ENCODE measurements at regions not wholly inside any gene's neighbourhood (a gene's known extent, or its start where the extent isn't known, plus 50 kb on each side); places are given as distances from the start of the nearest gene placed in this dataset.
"Not testable (repeated sequence)": the region's sequence is repeated elsewhere in the genome, so short reads cannot be mapped to it uniquely, and the experiment has no call there.

DNA sequence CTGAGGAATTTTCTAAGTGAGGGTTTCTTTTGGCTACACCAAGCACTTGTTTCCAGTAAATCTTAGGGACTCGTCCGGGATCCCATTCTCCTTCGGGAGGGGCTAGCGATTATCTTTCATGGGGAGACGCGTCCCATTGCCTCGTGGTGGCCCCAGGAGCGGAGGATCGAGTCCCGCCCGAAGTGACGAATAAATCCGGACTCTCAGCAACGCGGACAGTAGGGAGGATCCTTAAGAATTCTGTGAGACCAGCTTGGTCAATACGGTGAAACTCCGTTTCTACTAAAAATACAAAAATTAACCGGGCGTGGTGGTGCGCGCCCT lies 69.1 kb upstream of the PRSS16 start:
- H3K4me3 ChIP-seq (ENCODE audit: low read depth in 1 of 2, low read length in 2 of 2) = peak overlapping the region; percentile 94 to 99
- peak overlapping the region; percentile 87 to 98 for H3K9ac ChIP-seq (ENCODE audit: low read depth in 1 of 2, low read length in 2 of 2)
- no peak overlapping the region for H3K27ac ChIP-seq (ENCODE audit: low read depth, low read length)
- H3K4me1 ChIP-seq (ENCODE audit: control insufficient read depth in 1 of 2, insufficient read depth in 2 of 2, low read length in 2 of 2) = peaks cover 0 to 10% of the 10 kb centered on the region in 2 donors
- no peaks in the 10 kb centered on the region for H3K9me3 ChIP-seq (ENCODE audit: control insufficient read depth in 1 of 2, low read length in 2 of 2)
- H3K27me3 ChIP-seq (ENCODE audit: control insufficient read depth in 1 of 2, insufficient read depth in 2 of 2, low read length in 2 of 2) = no peaks in the 10 kb centered on the region
- no peaks in the 10 kb centered on the region for H3K36me3 ChIP-seq (ENCODE audit: control insufficient read depth in 1 of 2, insufficient read depth in 2 of 2, low read length in 2 of 2)

DNA sequence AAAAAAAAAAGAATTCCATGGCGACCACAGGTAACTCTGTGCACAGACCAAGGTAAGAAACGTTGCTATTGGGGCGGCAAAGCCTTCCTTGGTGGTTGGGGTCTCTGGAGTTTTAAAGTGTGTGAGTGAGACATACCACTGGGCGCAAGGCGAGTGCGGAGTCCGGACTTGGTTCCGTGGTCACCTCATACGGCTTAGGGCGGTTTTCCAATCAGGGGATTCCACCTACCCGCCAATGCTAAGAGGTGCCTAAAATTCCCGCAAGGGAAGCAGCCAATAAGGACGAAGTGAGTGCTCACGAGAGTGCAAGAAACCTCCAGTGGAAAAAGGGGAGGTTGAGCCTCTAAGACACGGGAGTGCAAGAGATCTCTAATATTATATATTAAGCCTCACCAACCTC lies 68.6 kb upstream of the PRSS16 start:
- Histone ChIP-seq H3K36me3 (ENCODE audit: control insufficient read depth in 1 of 2, insufficient read depth in 2 of 2, low read length in 2 of 2) (no peaks in the 10 kb centered on the region), H3K9ac (ENCODE audit: low read depth in 1 of 2, low read length in 2 of 2) (no peak overlapping the region), H3K9me3 (ENCODE audit: control insufficient read depth in 1 of 2, low read length in 2 of 2) (no peaks in the 10 kb centered on the region), H3K4me3 (ENCODE audit: low read depth in 1 of 2, low read length in 2 of 2) (peak overlapping the region; percentile 94 to 99), H3K4me1 (ENCODE audit: control insufficient read depth in 1 of 2, insufficient read depth in 2 of 2, low read length in 2 of 2) (peaks cover 0 to 10% of the 10 kb centered on the region in 2 donors), H3K27me3 (ENCODE audit: control insufficient read depth in 1 of 2, insufficient read depth in 2 of 2, low read length in 2 of 2) (no peaks in the 10 kb centered on the region), H3K27ac (ENCODE audit: low read depth, low read length) (no peak overlapping the region)

DNA sequence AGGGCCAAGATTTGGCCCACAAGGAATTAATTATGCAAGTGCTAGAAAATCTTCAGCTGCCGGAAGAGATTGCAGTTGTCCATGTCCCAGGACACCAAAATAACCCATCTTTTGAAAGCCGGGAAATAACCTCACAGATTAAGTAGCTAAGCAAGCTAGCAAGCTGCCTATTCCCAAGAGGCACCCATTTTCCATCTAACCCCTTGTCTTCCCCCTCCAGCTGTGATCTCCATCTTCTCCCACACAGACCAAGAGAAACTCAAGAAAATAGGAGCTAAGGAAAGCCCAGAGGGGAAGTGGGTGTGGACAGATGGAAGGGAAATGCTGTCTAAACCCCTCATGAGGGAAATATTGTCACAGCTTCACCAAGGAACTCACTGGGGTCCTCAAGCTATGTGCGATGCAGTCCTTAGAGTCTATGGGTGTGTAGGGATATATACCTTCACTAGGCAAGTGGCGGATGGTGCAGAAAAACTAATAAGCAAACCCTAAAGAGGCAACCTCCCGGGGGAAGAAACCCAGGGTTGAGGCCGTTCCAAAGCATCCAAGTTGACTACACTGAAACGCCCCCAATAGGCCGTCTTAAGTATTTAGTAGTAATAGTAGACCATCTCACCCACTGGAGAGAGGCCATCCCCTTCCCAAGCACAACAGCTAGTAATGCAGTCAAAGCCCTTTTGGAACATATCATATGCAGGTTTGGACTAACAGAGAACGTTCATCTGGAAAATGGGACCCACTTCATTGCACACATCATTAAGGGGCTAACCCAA lies 64.3 kb upstream of the PRSS16 start:
- H3K27me3 ChIP-seq (ENCODE audit: control insufficient read depth in 1 of 2, insufficient read depth in 2 of 2, low read length in 2 of 2) = no peaks in the 10 kb centered on the region
- H3K27ac ChIP-seq (ENCODE audit: low read depth, low read length) = no peak overlapping the region
- no peaks in the 10 kb centered on the region for H3K9me3 ChIP-seq (ENCODE audit: control insufficient read depth in 1 of 2, low read length in 2 of 2)
- H3K4me3 ChIP-seq (ENCODE audit: low read depth in 1 of 2, low read length in 2 of 2) = no peak overlapping the region
- peaks cover 0 to 4% of the 10 kb centered on the region in 2 donors for H3K4me1 ChIP-seq (ENCODE audit: control insufficient read depth in 1 of 2, insufficient read depth in 2 of 2, low read length in 2 of 2)
- no peaks in the 10 kb centered on the region for H3K36me3 ChIP-seq (ENCODE audit: control insufficient read depth in 1 of 2, insufficient read depth in 2 of 2, low read length in 2 of 2)
- H3K9ac ChIP-seq (ENCODE audit: low read depth in 1 of 2, low read length in 2 of 2) = no peak overlapping the region

DNA sequence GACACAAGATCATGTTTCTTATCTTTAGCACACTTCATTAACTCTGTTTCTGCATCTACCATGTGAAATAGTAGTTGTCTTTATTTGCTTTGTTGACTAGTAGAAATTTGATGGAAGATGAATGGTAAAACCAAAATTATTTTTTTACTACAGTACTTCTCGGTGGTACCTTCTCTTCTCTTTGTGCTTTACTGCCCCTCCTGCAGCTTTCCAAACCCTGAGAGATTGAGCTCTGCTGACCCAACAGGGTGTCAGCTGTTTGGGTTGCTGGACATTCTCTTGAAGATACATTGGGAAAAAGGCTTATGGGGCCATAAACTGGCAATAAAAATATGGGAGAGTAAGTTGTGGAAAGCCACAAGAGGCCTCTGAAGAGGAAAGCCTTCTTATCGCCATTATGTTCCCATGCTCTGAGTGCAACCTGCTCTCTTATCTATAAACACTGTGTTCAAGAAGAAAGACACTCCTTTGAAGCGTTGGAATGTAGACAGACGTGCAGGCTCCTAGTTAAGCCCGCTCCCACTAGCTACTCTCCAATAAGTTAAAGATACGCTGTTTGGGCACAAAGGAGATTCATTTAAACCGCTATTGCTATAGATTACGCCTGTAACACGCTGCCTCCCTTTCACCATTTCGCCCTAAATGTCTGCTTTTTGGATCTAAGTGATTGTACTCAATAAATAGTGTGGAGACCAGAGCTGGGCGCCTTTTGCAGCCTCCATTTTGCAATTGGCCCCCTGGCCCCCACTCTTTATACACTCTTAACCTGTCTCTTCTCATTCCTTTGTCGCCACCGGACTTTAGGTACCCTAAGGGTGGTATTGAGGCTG lies 60.1 kb upstream of the PRSS16 start:
- Histone ChIP-seq H3K4me3 (ENCODE audit: low read depth in 1 of 2, low read length in 2 of 2) (peak overlapping the region; percentile 83 to 90), H3K27me3 (ENCODE audit: control insufficient read depth in 1 of 2, insufficient read depth in 2 of 2, low read length in 2 of 2) (no peaks in the 10 kb centered on the region), H3K36me3 (ENCODE audit: control insufficient read depth in 1 of 2, insufficient read depth in 2 of 2, low read length in 2 of 2) (no peaks in the 10 kb centered on the region), H3K9ac (ENCODE audit: low read depth in 1 of 2, low read length in 2 of 2) (peak overlapping the region; percentile 61 to 91), H3K4me1 (ENCODE audit: control insufficient read depth in 1 of 2, insufficient read depth in 2 of 2, low read length in 2 of 2) (peaks cover 0 to 3% of the 10 kb centered on the region in 2 donors), H3K9me3 (ENCODE audit: control insufficient read depth in 1 of 2, low read length in 2 of 2) (no peaks in the 10 kb centered on the region), H3K27ac (ENCODE audit: low read depth, low read length) (no peak overlapping the region)

DNA sequence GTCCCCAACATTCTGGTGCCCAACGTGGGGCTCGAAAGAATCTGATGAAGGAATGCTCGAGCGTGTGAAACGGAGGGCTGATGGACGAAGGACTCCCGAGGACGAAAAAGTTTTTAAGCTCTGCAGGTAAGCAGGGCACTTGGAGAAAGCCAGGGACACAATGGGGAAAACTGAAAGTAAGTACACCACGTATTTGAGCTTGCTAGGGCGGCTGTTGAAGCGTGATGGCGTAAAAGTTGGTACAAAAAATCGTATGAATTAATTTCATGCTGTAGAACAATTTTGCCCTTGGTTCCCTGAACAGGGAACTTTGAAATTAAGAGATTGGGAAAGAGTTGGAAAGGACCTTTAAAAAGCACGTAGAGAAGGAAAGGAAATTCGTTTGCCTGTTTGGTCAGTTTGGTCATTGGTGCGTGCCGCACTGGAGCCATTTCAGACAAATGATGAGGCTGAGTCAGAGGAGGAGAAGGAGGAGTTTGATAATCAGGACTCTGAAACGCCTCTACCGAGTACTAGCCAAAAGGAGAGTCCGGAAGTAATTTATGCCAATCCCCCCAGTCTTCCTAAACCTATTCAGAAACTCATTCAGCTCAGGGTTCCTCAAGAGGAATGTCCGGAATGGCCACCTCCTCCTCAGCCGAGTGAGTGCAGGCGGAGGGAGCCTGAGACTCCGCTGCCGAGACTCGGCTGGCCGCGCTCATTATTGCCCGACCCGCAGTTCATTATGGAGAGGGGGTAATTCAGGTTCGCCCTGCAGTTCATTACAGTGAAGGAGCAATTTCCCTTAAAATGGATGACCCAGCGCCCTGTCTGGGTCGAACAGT lies 59.2 kb upstream of the PRSS16 start:
- H3K4me3 ChIP-seq (ENCODE audit: low read depth in 1 of 2, low read length in 2 of 2) = peak overlapping the region; percentile 83 to 90
- H3K27ac ChIP-seq (ENCODE audit: low read depth, low read length) = peak overlapping the region; percentile 1
- peaks cover 0 to 3% of the 10 kb centered on the region in 2 donors for H3K4me1 ChIP-seq (ENCODE audit: control insufficient read depth in 1 of 2, insufficient read depth in 2 of 2, low read length in 2 of 2)
- no peaks in the 10 kb centered on the region for H3K9me3 ChIP-seq (ENCODE audit: control insufficient read depth in 1 of 2, low read length in 2 of 2)
- no peaks in the 10 kb centered on the region for H3K36me3 ChIP-seq (ENCODE audit: control insufficient read depth in 1 of 2, insufficient read depth in 2 of 2, low read length in 2 of 2)
- no peaks in the 10 kb centered on the region for H3K27me3 ChIP-seq (ENCODE audit: control insufficient read depth in 1 of 2, insufficient read depth in 2 of 2, low read length in 2 of 2)
- H3K9ac ChIP-seq (ENCODE audit: low read depth in 1 of 2, low read length in 2 of 2) = peak overlapping the region; percentile 61 to 91

DNA sequence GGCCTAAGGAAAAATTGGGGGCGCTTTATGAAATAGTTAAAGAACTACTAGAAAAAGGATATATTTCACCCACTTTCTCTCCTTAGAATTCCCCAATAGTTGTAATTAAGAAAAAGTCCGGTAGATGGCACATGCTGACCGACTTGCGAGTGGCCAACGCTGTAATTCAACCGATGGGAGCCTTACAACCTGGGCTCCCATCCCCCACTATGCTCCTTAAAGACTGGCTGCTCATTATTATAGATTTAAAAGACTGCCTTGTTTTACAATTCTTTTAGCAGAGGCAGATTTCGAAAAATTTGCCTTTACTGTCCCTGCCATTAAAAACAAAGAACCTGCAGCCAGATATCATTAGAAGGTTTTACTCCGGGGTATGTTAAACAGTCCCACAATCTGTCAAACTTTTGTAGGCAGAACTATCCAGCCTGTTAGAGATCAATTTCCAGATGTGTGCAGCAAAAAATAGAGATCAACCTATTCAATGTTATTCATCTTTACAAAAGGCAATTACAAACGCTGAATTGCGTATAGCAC lies 58.5 kb upstream of the PRSS16 start:
- H3K27ac ChIP-seq (ENCODE audit: low read depth, low read length) = no peak overlapping the region
- peak overlapping the region; percentile 61 to 91 for H3K9ac ChIP-seq (ENCODE audit: low read depth in 1 of 2, low read length in 2 of 2)

DNA sequence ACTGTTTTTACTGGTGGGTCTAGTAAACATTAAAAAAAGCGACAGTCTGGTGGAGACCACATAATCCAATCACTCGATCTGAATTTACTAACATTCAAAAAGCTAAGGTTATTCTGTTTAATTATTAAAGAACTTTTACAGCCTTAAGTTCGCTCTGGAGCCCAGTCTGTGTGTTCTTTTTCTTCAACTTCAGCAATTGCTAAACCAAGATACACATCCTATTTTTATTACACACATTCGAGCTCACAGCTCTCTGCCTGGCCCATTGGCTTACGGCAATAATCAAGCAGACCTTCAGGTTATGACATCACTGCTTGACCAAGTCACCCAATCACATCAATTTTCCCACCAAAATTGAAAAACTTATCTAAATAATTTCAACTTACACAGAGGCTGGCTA lies 57.4 kb upstream of the PRSS16 start:
- Histone ChIP-seq H3K36me3 (ENCODE audit: control insufficient read depth in 1 of 2, insufficient read depth in 2 of 2, low read length in 2 of 2) (no peaks in the 10 kb centered on the region), H3K27me3 (ENCODE audit: control insufficient read depth in 1 of 2, insufficient read depth in 2 of 2, low read length in 2 of 2) (no peaks in the 10 kb centered on the region), H3K9ac (ENCODE audit: low read depth in 1 of 2, low read length in 2 of 2) (no peak overlapping the region), H3K4me1 (ENCODE audit: control insufficient read depth in 1 of 2, insufficient read depth in 2 of 2, low read length in 2 of 2) (peaks cover 0 to 3% of the 10 kb centered on the region in 2 donors), H3K9me3 (ENCODE audit: control insufficient read depth in 1 of 2, low read length in 2 of 2) (no peaks in the 10 kb centered on the region), H3K27ac (ENCODE audit: low read depth, low read length) (no peak overlapping the region), H3K4me3 (ENCODE audit: low read depth in 1 of 2, low read length in 2 of 2) (no peak overlapping the region)

More for the DNA sequence above, 58.5 kb upstream of the PRSS16 start:
- Histone ChIP-seq H3K4me3 (ENCODE audit: low read depth in 1 of 2, low read length in 2 of 2) (peak overlapping the region; percentile 83 to 90), H3K36me3 (ENCODE audit: control insufficient read depth in 1 of 2, insufficient read depth in 2 of 2, low read length in 2 of 2) (no peaks in the 10 kb centered on the region), H3K9me3 (ENCODE audit: control insufficient read depth in 1 of 2, low read length in 2 of 2) (no peaks in the 10 kb centered on the region), H3K4me1 (ENCODE audit: control insufficient read depth in 1 of 2, insufficient read depth in 2 of 2, low read length in 2 of 2) (peaks cover 0 to 3% of the 10 kb centered on the region in 2 donors), H3K27me3 (ENCODE audit: control insufficient read depth in 1 of 2, insufficient read depth in 2 of 2, low read length in 2 of 2) (no peaks in the 10 kb centered on the region)

DNA sequence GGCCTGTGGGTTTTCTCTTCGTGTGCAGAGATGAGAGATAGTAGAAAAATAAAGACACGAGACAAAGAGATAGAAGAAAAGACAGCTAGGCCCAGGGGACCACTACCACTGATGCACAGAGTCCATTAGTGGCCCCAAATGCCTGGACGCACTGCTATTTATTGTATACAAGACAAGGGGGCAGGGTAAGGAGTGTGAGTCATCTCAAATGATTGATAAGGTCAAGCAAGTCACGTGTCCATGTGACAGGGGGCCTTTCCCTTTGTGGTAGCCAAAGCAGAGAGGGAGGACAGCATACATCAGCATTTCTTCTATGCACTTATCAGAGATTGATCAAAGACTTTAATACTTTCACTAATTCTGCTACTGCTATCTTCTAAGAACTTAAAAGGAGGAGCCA lies 53.0 kb upstream of the PRSS16 start:
- H3K4me3 ChIP-seq (ENCODE audit: low read depth in 1 of 2, low read length in 2 of 2); H3K27ac ChIP-seq (ENCODE audit: low read depth, low read length); H3K36me3 ChIP-seq (ENCODE audit: control insufficient read depth in 1 of 2, insufficient read depth in 2 of 2, low read length in 2 of 2); H3K9ac ChIP-seq (ENCODE audit: low read depth in 1 of 2, low read length in 2 of 2); H3K4me1 ChIP-seq (ENCODE audit: control insufficient read depth in 1 of 2, insufficient read depth in 2 of 2, low read length in 2 of 2); H3K9me3 ChIP-seq (ENCODE audit: control insufficient read depth in 1 of 2, low read length in 2 of 2); H3K27me3 ChIP-seq (ENCODE audit: control insufficient read depth in 1 of 2, insufficient read depth in 2 of 2, low read length in 2 of 2): not testable (repeated sequence)

DNA sequence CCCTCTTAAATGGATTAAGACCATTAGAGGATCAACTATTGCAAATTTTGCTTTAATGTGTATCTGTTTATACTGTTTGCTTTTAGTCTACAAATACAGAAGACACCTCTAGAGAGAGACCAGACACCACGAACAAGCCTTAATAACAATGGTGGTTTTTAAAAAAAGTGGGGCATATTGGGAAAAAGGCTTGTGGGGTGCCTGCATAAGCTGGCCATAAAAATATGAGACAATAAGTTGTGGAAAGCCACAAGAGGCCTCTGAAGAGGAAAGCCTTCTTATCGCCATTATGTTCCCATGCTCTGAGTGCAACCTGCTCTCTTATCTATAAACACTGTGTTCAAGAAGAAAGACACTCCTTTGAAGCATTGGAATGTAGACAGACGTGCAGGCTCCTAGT lies 52.0 kb upstream of the PRSS16 start:
- not testable (repeated sequence) for H3K4me3 ChIP-seq (ENCODE audit: low read depth in 1 of 2, low read length in 2 of 2); H3K27me3 ChIP-seq (ENCODE audit: control insufficient read depth in 1 of 2, insufficient read depth in 2 of 2, low read length in 2 of 2)

More for the DNA sequence above, 52.0 kb upstream of the PRSS16 start:
- H3K9ac ChIP-seq (ENCODE audit: low read depth in 1 of 2, low read length in 2 of 2); H3K9me3 ChIP-seq (ENCODE audit: control insufficient read depth in 1 of 2, low read length in 2 of 2); H3K27ac ChIP-seq (ENCODE audit: low read depth, low read length); H3K36me3 ChIP-seq (ENCODE audit: control insufficient read depth in 1 of 2, insufficient read depth in 2 of 2, low read length in 2 of 2); H3K4me1 ChIP-seq (ENCODE audit: control insufficient read depth in 1 of 2, insufficient read depth in 2 of 2, low read length in 2 of 2): not testable (repeated sequence)

All from duodenal mucosa (tissue), 2 donors.